A673 (cell line): ENCODE measurements at regions not wholly inside any gene's neighbourhood (a gene's known extent, or its start where the extent isn't known, plus 50 kb on each side); places are given as distances from the start of the nearest gene placed in this dataset.

Experiments
- BruUV-seq: library from RNA; stranded (reverse); fragments of 400-500 nt; replicated peaks from 2 replicates; lab custom pipeline; 2021; lab: Mats Ljungman, UMichigan
- CTCF ChIA-PET: fragments of 300-600 bp; sonication (Branson Sonifier 250); formaldehyde crosslinking; loops from one replicate; lab custom pipeline; 2022; ENCODE audit warnings: antibody characterized with exemption; lab: Charles Lee
- POLR2A ChIA-PET: fragments of 300-600 bp; sonication (Branson Sonifier 250); formaldehyde crosslinking; loops from one replicate; lab custom pipeline; 2022; ENCODE audit warnings: antibody characterized with exemption; ENCODE audit not compliant: low non-redundant PET; lab: Charles Lee
- DNase-seq: peaks from one replicate; pipeline ENCODE4 v3.0.0-alpha.2; 2015; ENCODE audit warnings: low spot score
- H3K27ac ChIP-seq: fragments of 200-600 bp; sonication (generic); 2 replicates; pipeline ENCODE4 v1.5.1; 2016; ENCODE audit warnings: mixed run types, low read depth, mild to moderate bottlenecking, mixed read lengths, antibody characterized with exemption, low read length; ENCODE audit not compliant: poor library complexity, severe bottlenecking
- H3K27me3 ChIP-seq: fragments of 200-600 bp; sonication (generic); replicated peaks from 2 replicates; pipeline ENCODE4 v1.6.1; 2017; ENCODE audit warnings: mixed run types, low read depth, mild to moderate bottlenecking, mixed read lengths, antibody characterized with exemption, low read length; ENCODE audit not compliant: insufficient read depth, poor library complexity
- H3K36me3 ChIP-seq: fragments of 200-600 bp; sonication (generic); 2 replicates; pipeline ENCODE4 v1.6.1; 2016; ENCODE audit warnings: mixed run types, mild to moderate bottlenecking, mixed read lengths, antibody characterized with exemption, low read length; ENCODE audit not compliant: insufficient read depth, poor library complexity, severe bottlenecking
- H3K4me1 ChIP-seq: fragments of 200-600 bp; sonication (generic); 2 replicates; pipeline ENCODE4 v1.6.1; 2017; ENCODE audit warnings: mixed run types, mild to moderate bottlenecking, mixed read lengths, antibody characterized with exemption, low read length; ENCODE audit not compliant: insufficient read depth, poor library complexity, severe bottlenecking
- H3K4me3 ChIP-seq: fragments of 200-600 bp; sonication (generic); 2 replicates; pipeline ENCODE4 v1.5.1; 2016; ENCODE audit warnings: low read depth, mixed run types, mild to moderate bottlenecking, mixed read lengths, low read length; ENCODE audit not compliant: poor library complexity, severe bottlenecking
- H3K9me3 ChIP-seq: fragments of 200-600 bp; sonication (generic); 2 replicates; pipeline ENCODE4 v1.6.1; 2016; ENCODE audit warnings: mixed run types, low read depth, mild to moderate bottlenecking, mixed read lengths, antibody characterized with exemption, low read length; ENCODE audit not compliant: poor library complexity, severe bottlenecking
- EZH2 ChIP-seq: fragments of 200-600 bp; sonication (generic); IDR thresholded peaks from 2 replicates; pipeline ENCODE4 v1.6.1; 2017; ENCODE audit warnings: borderline replicate concordance, low read depth, mild to moderate bottlenecking, mixed read lengths, antibody characterized with exemption, low read length; ENCODE audit not compliant: poor library complexity, severe bottlenecking
- intact Hi-C: fragments of 100-400 bp; cut with micrococcal nuclease; formaldehyde crosslinking; loops from one replicate; pipeline ENCODE4 v1.10.0; 2022; ENCODE audit not compliant: unreplicated experiment
- TF ChIP-seq, protein P1 (sequence below): fragments of 300-800, 200-600 bp; sonication (generic); conservative IDR thresholded peaks from 2 replicates; pipeline ENCODE4 v1.5.1; 2017; ENCODE audit warnings: low read depth, mild to moderate bottlenecking, antibody characterized with exemption, low read length, moderate library complexity, mixed read lengths

DNA sequence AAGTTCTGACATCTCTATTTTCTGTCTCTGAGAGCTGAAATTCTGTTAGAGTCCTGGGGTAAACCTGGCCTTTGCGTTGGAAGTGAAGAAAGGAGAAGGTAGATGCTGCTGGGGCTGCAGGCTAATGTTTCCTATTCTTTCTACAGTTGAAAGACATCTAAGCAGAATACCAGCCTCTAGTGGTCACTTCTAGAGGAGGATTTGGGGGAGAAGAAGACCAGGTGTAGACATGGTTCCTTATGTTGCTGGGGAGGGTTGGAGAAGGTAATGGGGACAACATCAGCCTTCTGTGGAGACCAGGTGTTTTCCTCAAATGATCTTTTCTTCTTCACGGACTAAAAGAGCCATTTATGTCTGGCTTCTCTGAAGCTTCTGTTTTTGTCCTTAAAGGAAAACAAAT, 62.6 kb downstream of the BTBD3 start:
- Histone ChIP-seq H3K4me1 (no peaks in the 10 kb centered on the region), H3K27ac (no peak overlapping the region), H3K9me3 (no peaks in the 10 kb centered on the region), H3K27me3 (no peaks in the 10 kb centered on the region), H3K36me3 (no peaks in the 10 kb centered on the region), H3K4me3 (no peak overlapping the region)
- ChIA-PET POLR2A (no interaction called here), CTCF (no interaction called here)
- no TSS peak for BruUV-seq
- intact Hi-C loops = no loop called here
- DNase-seq = no peak
- TF ChIP-seq, protein P1, sequence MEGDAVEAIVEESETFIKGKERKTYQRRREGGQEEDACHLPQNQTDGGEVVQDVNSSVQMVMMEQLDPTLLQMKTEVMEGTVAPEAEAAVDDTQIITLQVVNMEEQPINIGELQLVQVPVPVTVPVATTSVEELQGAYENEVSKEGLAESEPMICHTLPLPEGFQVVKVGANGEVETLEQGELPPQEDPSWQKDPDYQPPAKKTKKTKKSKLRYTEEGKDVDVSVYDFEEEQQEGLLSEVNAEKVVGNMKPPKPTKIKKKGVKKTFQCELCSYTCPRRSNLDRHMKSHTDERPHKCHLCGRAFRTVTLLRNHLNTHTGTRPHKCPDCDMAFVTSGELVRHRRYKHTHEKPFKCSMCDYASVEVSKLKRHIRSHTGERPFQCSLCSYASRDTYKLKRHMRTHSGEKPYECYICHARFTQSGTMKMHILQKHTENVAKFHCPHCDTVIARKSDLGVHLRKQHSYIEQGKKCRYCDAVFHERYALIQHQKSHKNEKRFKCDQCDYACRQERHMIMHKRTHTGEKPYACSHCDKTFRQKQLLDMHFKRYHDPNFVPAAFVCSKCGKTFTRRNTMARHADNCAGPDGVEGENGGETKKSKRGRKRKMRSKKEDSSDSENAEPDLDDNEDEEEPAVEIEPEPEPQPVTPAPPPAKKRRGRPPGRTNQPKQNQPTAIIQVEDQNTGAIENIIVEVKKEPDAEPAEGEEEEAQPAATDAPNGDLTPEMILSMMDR = no peak
- TF ChIP-seq EZH2 = no peak

DNA sequence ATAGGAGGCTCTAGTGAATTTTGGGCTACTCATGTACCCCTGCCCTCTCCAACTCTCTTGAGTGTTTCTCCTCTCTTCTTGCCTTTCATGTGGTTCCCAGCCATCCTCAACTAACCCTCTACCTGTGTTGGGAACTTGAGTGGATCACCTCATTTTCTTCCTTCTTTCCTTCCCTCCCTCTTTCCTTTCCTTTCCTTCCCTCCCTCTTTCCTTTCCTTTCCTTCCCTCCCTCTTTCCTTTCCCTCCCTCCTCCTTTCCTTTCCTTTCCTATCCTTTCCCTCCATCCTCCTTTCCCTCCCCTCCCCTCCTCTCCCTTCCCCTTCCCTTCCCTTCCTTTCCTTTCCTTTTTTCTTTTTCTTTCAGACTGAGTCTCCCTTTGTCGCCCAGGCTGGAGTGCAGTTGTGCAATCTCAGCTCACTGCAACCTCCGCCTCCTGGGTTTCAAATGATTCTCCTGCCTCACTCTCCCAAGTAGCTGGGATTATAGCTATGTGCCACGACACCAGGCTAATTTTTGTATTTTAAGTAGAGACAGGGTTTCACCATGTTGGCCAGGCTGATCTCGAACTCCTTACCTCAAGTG, 63.8 kb downstream of the BTBD3 start:
- Histone ChIP-seq H3K27ac (no peak overlapping the region), H3K36me3 (no peaks in the 10 kb centered on the region), H3K4me1 (no peaks in the 10 kb centered on the region), H3K4me3 (no peak overlapping the region), H3K27me3 (peaks cover 3% of the 10 kb centered on the region), H3K9me3 (no peaks in the 10 kb centered on the region)
- ChIA-PET POLR2A (no interaction called here), CTCF (no interaction called here)
- DNase-seq = no peak
- TF ChIP-seq EZH2 = no peak
- TF ChIP-seq, protein P1 = no peak
- no TSS peak for BruUV-seq
- intact Hi-C loops = no loop called here

DNA sequence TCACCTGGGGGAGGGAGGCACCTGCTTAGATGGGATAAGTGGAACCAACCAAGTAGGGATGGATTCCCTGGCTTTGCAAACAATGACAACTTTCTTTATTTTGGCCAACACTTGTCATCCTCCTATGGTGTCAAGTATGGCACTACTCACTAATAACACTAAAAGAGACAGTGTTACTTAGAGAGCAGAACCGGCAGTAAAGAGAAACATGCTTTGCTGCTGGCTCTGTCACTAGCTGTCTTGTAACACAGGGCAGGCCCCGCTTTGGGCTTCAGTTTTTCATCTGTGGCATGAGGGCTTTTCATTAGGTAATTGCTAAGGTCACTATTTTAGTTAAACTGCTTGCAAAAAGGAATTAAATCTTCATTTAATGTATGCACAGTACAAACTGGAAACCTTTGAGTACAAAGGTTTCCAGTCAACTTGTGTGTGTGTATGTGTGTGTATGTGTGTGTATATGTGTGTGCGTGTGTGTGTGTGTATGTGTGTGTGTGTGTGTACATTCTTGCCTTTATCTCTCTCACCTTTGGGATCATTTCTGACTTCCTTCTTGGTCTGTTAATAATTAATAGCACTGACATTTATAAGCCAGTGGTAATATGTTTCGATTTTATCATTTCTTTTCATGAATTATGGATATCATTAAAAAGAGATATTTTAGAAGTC, 64.7 kb downstream of the BTBD3 start:
- H3K4me3 ChIP-seq = no peak overlapping the region
- POLR2A ChIA-PET = no interaction called here
- peaks cover 7% of the 10 kb centered on the region for H3K27me3 ChIP-seq
- no peak overlapping the region for H3K27ac ChIP-seq
- no peak for DNase-seq
- CTCF ChIA-PET = no interaction called here
- no peaks in the 10 kb centered on the region for H3K36me3 ChIP-seq
- H3K9me3 ChIP-seq = no peaks in the 10 kb centered on the region
- TF ChIP-seq, protein P1 = no peak
- TF ChIP-seq EZH2 = no peak
- no peaks in the 10 kb centered on the region for H3K4me1 ChIP-seq
- intact Hi-C loops = no loop called here
- BruUV-seq = no TSS peak
